ENCODE measurements at regions not wholly inside any gene's neighbourhood (a gene's known extent, or its start where the extent isn't known, plus 50 kb on each side); places are given as distances from the start of the nearest gene placed in this dataset.

GRCh38 chr11:87957961-87958360 lies 217.3 kb downstream of the RAB38 start:
- H3K4me3 ChIP-seq (replicated peaks; ENCODE audit: low read depth, low read length), result no peak overlapping the region
- H3K27me3 ChIP-seq (replicated peaks; ENCODE audit: control insufficient read depth, insufficient read depth, low read length), result no peaks in the 10 kb centered on the region
- no peak for TF ChIP-seq CTCF (IDR thresholded peaks at IDR 0.05; ENCODE audit: insufficient read depth, low read length, poor library complexity, severe bottlenecking)
- no peak for DNase-seq (ENCODE audit: extremely low read depth, insufficient read length)
- H3K36me3 ChIP-seq (ENCODE audit: control insufficient read depth, insufficient read depth, low read length), result no peaks in the 10 kb centered on the region

DNA sequence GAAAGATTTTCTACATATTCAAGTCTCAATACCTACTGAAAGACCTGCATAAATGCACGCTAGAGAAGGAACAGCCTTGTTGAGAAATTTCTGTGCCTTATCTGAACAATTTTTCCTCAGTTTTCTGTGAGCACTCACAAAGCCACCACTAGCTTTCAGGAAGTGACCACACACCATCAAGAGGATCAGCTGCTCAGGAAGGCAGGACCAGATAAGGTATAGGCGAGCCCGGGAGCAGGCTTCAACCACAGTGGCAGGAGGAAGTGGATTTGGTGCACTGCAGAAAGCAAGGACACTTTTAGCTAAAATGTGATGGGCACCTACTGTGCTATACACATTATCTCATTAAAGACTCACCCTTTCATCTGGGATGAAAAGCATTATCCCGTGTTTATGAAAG lies 220.8 kb downstream of the RAB38 start:
- H3K27me3 ChIP-seq (replicated peaks; ENCODE audit: control insufficient read depth, insufficient read depth, low read length), result no peaks in the 10 kb centered on the region
- no peak for DNase-seq (ENCODE audit: extremely low read depth, insufficient read length)
- H3K36me3 ChIP-seq (ENCODE audit: control insufficient read depth, insufficient read depth, low read length), result no peaks in the 10 kb centered on the region
- no peak overlapping the region for H3K4me3 ChIP-seq (replicated peaks; ENCODE audit: low read depth, low read length)
- TF ChIP-seq CTCF (IDR thresholded peaks at IDR 0.05; ENCODE audit: insufficient read depth, low read length, poor library complexity, severe bottlenecking), result no peak

DNA sequence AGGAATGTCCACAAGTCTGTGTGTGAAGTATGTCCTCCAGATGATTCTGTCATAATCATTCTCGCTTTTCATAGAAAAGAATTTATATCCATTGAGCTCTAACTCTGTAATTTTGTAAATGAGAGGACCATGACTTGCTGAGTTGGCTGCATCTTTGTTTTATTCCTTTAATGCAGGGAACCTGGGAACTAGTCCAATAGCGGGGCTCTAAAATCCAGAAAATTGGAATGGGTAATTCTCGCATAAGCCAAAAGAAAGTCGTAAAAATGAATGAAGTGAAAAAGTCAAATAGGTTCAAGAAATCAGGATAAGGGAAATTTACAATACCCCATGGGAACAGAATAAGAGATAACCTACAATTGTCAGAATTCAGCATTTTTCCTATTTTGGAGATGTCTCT lies 232.5 kb downstream of the RAB38 start:
- TF ChIP-seq CTCF (IDR thresholded peaks at IDR 0.05; ENCODE audit: insufficient read depth, low read length, poor library complexity, severe bottlenecking), result no peak
- H3K36me3 ChIP-seq (ENCODE audit: control insufficient read depth, insufficient read depth, low read length), result no peaks in the 10 kb centered on the region
- DNase-seq (ENCODE audit: extremely low read depth, insufficient read length), result no peak
- H3K4me3 ChIP-seq (replicated peaks; ENCODE audit: low read depth, low read length), result no peak overlapping the region
- H3K27me3 ChIP-seq (replicated peaks; ENCODE audit: control insufficient read depth, insufficient read depth, low read length), result no peaks in the 10 kb centered on the region; the same call in 1 of the 2 replicates

DNA sequence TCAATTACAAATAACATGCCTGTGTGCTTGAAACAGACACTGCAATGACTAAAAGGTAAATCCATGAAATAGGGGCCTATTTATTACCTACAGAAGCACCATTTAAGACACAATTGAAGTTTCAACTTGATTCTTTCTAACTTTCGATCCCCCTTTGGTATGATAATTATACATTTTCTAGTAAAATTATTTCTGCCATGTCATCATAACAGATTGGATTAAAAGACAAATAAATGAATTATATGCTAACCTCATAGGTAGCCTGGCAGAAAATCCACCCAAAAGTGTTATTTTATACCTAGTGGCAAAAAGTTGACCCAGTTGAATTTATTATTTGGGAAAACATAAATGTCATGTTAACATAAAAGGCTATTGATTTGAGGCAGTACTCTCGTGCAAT lies 241.1 kb downstream of the RAB38 start:
- Histone ChIP-seq H3K27me3 (replicated peaks; ENCODE audit: control insufficient read depth, insufficient read depth, low read length) (no peaks in the 10 kb centered on the region), H3K36me3 (ENCODE audit: control insufficient read depth, insufficient read depth, low read length) (no peaks in the 10 kb centered on the region), H3K4me3 (replicated peaks; ENCODE audit: low read depth, low read length) (no peak overlapping the region)
- no peak for TF ChIP-seq CTCF (IDR thresholded peaks at IDR 0.05; ENCODE audit: insufficient read depth, low read length, poor library complexity, severe bottlenecking)
- DNase-seq (ENCODE audit: extremely low read depth, insufficient read length), result no peak

GRCh38 chr11:87926250-87926970 lies 248.8 kb downstream of the RAB38 start:
- no peak for DNase-seq (ENCODE audit: extremely low read depth, insufficient read length)
- Histone ChIP-seq H3K4me3 (replicated peaks; ENCODE audit: low read depth, low read length) (no peak overlapping the region), H3K27me3 (replicated peaks; ENCODE audit: control insufficient read depth, insufficient read depth, low read length) (no peaks in the 10 kb centered on the region), H3K36me3 (ENCODE audit: control insufficient read depth, insufficient read depth, low read length) (no peaks in the 10 kb centered on the region)
- no peak for TF ChIP-seq CTCF (IDR thresholded peaks at IDR 0.05; ENCODE audit: insufficient read depth, low read length, poor library complexity, severe bottlenecking)

GRCh38 chr11:87924125-87924524 lies 251.1 kb downstream of the RAB38 start:
- no peak overlapping the region for H3K4me3 ChIP-seq (replicated peaks; ENCODE audit: low read depth, low read length)
- no peak for TF ChIP-seq CTCF (IDR thresholded peaks at IDR 0.05; ENCODE audit: insufficient read depth, low read length, poor library complexity, severe bottlenecking)
- no peaks in the 10 kb centered on the region for H3K36me3 ChIP-seq (ENCODE audit: control insufficient read depth, insufficient read depth, low read length)
- DNase-seq (ENCODE audit: extremely low read depth, insufficient read length), result no peak
- no peaks in the 10 kb centered on the region for H3K27me3 ChIP-seq (replicated peaks; ENCODE audit: control insufficient read depth, insufficient read depth, low read length)
